ENCODE measurements at regions not wholly inside any gene's neighbourhood (a gene's known extent, or its start where the extent isn't known, plus 50 kb on each side); places are given as distances from the start of the nearest gene placed in this dataset.
"Not testable (repeated sequence)": the region's sequence is repeated elsewhere in the genome, so short reads cannot be mapped to it uniquely, and the experiment has no call there.

DNA sequence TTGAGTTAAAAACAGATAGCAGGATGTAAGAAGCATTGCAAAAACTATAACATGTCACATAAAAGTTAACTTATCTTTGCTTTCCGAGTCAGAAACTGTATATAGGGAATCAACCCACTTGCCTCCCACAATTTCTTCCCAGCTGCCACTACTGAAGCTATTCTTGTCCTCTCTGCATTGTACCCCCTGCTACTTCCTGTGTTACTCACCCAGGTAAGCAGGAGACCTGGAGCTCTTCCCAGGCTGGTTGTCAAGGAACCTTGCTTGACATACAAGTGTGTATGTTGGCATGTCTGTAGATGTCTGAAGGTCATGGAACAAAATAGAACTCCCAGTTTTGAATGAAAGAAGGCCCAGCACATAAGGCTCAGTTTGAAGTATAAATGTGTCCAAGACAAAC lies 74.3 kb upstream of the LRRC4C start:
- H3K4me1 ChIP-seq, result no peaks in the 10 kb centered on the region
- no peaks in the 10 kb centered on the region for H3K36me3 ChIP-seq
- H3K9me3 ChIP-seq, result no peaks in the 10 kb centered on the region
- intact Hi-C loops (cut with DNase I), result no loop called here
- no peak overlapping the region for H3K4me3 ChIP-seq
- no peak for TF ChIP-seq EP300 (IDR thresholded peaks at IDR 0.05)
- TF ChIP-seq POLR2A (IDR thresholded peaks at IDR 0.05; ENCODE audit: low read depth), result no peak
- TF ChIP-seq POLR2AphosphoS5 (IDR thresholded peaks at IDR 0.05), result no peak
- TF ChIP-seq, protein P1, sequence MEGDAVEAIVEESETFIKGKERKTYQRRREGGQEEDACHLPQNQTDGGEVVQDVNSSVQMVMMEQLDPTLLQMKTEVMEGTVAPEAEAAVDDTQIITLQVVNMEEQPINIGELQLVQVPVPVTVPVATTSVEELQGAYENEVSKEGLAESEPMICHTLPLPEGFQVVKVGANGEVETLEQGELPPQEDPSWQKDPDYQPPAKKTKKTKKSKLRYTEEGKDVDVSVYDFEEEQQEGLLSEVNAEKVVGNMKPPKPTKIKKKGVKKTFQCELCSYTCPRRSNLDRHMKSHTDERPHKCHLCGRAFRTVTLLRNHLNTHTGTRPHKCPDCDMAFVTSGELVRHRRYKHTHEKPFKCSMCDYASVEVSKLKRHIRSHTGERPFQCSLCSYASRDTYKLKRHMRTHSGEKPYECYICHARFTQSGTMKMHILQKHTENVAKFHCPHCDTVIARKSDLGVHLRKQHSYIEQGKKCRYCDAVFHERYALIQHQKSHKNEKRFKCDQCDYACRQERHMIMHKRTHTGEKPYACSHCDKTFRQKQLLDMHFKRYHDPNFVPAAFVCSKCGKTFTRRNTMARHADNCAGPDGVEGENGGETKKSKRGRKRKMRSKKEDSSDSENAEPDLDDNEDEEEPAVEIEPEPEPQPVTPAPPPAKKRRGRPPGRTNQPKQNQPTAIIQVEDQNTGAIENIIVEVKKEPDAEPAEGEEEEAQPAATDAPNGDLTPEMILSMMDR (IDR thresholded peaks at IDR 0.05), result no peak
- H3K27ac ChIP-seq (replicated peaks in 1 of 4), result no peak overlapping the region
- no peak for DNase-seq (ENCODE audit: extremely low spot score)
- 64% methylated on average over 1 of the region's 1 CpG for WGBS
- no peaks in the 10 kb centered on the region for H3K27me3 ChIP-seq

DNA sequence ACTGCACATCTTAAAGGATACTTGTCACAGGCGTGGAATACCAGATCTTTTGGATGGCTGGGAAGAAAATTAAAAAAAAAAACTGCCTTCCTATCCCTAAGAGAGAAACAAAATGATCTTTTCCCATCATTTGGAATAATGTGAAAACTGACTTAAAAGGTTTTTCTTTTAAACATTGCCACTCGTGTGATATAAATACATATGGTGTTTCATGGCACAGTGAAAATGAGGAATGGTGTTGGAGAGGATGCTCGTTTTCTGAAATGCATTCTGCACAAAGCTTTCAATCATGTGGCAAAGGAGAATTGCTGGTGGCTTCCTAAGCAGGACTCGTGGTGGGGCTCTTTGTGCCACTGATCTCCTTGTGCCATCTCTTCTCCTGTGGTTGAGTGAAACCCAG lies 74.9 kb upstream of the LRRC4C start:
- no peak for DNase-seq (ENCODE audit: extremely low spot score)
- WGBS, result 48% methylated on average over 4 of the region's 4 CpGs
- Histone ChIP-seq H3K4me1 (no peaks in the 10 kb centered on the region), H3K4me3 (no peak overlapping the region), H3K27me3 (no peaks in the 10 kb centered on the region), H3K27ac (replicated peaks in 1 of 4) (no peak overlapping the region), H3K9me3 (no peaks in the 10 kb centered on the region), H3K36me3 (no peaks in the 10 kb centered on the region)
- TF ChIP-seq EP300 (IDR thresholded peaks at IDR 0.05), result no peak
- TF ChIP-seq, protein P1 (IDR thresholded peaks at IDR 0.05), result no peak
- TF ChIP-seq POLR2AphosphoS5 (IDR thresholded peaks at IDR 0.05), result no peak
- TF ChIP-seq POLR2A (IDR thresholded peaks at IDR 0.05; ENCODE audit: low read depth), result no peak
- intact Hi-C loops (cut with DNase I), result no loop called here

DNA sequence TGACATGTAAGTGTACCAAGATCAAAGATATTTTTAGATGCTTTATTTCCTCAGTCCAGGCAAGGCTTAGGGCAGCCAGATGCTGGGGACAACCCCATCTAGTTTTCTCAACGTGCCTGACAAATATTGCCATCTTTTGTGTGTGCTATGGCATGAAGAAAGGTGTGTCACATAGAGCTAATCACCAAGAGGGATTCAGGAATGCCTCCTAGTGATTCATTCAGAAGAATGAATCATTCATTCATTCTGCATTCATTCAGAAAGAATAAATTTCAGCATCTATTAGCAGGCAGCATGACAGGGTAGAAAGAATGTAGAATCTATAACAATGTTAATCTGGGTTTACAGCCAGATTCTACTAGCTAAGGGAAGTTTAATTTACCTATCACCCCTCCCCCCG lies 75.4 kb upstream of the LRRC4C start:
- no peaks in the 10 kb centered on the region for H3K36me3 ChIP-seq

DNA sequence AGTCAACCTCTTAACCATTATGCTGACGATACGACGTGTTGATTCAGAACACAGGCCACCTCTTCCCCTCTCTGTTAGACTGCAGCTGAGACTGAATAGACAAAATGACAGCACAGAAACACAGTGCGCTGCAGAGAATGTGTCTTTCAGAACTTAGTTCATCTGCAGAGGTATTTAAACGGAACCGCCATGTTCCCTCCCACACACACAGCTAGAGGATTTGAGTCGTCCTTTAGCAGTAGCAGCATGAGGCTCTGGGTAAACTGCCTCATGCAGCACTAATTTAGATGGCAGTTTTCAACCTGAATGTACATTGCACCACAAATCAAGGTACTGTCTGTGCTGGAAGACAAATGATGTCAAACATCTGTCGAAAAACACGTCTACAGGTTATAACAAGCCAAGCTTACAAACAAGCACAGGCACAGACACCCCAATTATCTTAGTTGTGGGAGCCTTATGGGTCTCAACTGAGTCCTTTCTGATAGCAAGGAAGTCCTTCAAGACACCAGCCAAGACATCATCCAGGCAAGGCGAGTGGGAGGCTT lies 76.6 kb upstream of the LRRC4C start:
- Histone ChIP-seq H3K27ac (replicated peaks in 1 of 4) (no peak overlapping the region), H3K4me3 (no peak overlapping the region), H3K27me3 (no peaks in the 10 kb centered on the region), H3K4me1 (no peaks in the 10 kb centered on the region), H3K36me3 (no peaks in the 10 kb centered on the region), H3K9me3 (no peaks in the 10 kb centered on the region)
- WGBS, result 77% methylated on average over 10 of the region's 10 CpGs
- intact Hi-C loops (cut with DNase I), result no loop called here
- TF ChIP-seq, protein P1 (IDR thresholded peaks at IDR 0.05), result no peak
- TF ChIP-seq EP300 (IDR thresholded peaks at IDR 0.05) (no peak), POLR2AphosphoS5 (IDR thresholded peaks at IDR 0.05) (no peak), POLR2A (IDR thresholded peaks at IDR 0.05; ENCODE audit: low read depth) (no peak)
- no peak for DNase-seq (ENCODE audit: extremely low spot score)

More for the DNA sequence above, 75.4 kb upstream of the LRRC4C start:
- Histone ChIP-seq H3K9me3 (no peaks in the 10 kb centered on the region), H3K4me3 (no peak overlapping the region), H3K27me3 (no peaks in the 10 kb centered on the region), H3K4me1 (no peaks in the 10 kb centered on the region), H3K27ac (replicated peaks in 1 of 4) (no peak overlapping the region)
- DNase-seq (ENCODE audit: extremely low spot score), result no peak
- TF ChIP-seq POLR2A (IDR thresholded peaks at IDR 0.05; ENCODE audit: low read depth), result no peak
- TF ChIP-seq, protein P1 (IDR thresholded peaks at IDR 0.05), result no peak
- no peak for TF ChIP-seq EP300 (IDR thresholded peaks at IDR 0.05)
- no peak for TF ChIP-seq POLR2AphosphoS5 (IDR thresholded peaks at IDR 0.05)
- 45% methylated on average over 2 of the region's 2 CpGs for WGBS
- intact Hi-C loops (cut with DNase I), result no loop called here

DNA sequence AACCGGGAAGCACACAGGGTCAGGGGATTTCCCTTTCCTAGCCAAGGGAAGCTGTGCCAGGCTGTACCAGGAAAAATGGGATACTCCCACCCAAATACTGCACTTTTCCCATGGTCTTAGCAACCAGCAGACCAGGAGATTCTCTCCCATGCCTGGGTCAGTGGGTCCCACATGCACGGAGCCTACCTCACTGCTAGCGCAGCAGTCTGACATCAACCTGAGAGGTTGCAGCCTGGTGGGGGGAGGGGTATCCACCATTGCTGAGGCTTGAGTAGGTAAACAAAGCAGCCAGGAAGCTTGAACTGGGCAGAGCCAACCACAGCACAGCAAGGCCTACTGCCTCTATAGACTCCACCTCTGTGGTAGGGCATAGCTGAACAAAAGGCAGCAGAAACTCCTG lies 85.5 kb upstream of the LRRC4C start:
- intact Hi-C loops (cut with DNase I); DNase-seq (ENCODE audit: extremely low spot score); H3K27me3 ChIP-seq; H3K4me1 ChIP-seq; H3K4me3 ChIP-seq; H3K36me3 ChIP-seq; H3K9me3 ChIP-seq; H3K27ac ChIP-seq (replicated peaks in 1 of 4): not testable (repeated sequence)
- 74% methylated on average over 3 of the region's 3 CpGs for WGBS

All from esophagus muscularis mucosa (tissue), 4 donors.